Upper lobe of left lung (tissue), 4 donors: ENCODE measurements at regions not wholly inside any gene's neighbourhood (a gene's known extent, or its start where the extent isn't known, plus 50 kb on each side); places are given as distances from the start of the nearest gene placed in this dataset.

Experiments
- CTCF ChIP-seq, 6 experiments: fragments of 450-650 bp in 4 of 6; fragments of 200-600 bp in 2 of 6; sonication (generic) in 2 of 6; IDR thresholded peaks; one replicate each; pipeline ENCODE4 v1.5.1; 2016 to 2019; ENCODE audit warnings: antibody characterized with exemption in 6 of 6
- POLR2A ChIP-seq, 4 donors: fragments of 450-650 bp; IDR thresholded peaks; one replicate each; pipeline ENCODE4 v1.5.1; 2016 to 2017; ENCODE audit warnings: antibody characterized with exemption in 4 of 4, mild to moderate bottlenecking in 2 of 4

GRCh38 chr17:73914536-73915274 lies 270.5 kb upstream of the SDK2 start:
- no peak for TF ChIP-seq POLR2A (IDR thresholded peaks at IDR 0.05)
- TF ChIP-seq CTCF (IDR thresholded peaks at IDR 0.05) = no peak
